Neural crest cell (in vitro differentiated cells): ENCODE measurements at regions not wholly inside any gene's neighbourhood (a gene's known extent, or its start where the extent isn't known, plus 50 kb on each side); places are given as distances from the start of the nearest gene placed in this dataset.

Experiments
- DNase-seq: peaks from one replicate; pipeline ENCODE4 v3.0.0; 2021; ENCODE audit warnings: low read depth, mixed read lengths, low spot score
- H3K27ac Mint-ChIP-seq: one replicate; pipeline ENCODE4 v1.8.0; 2021; ENCODE audit warnings: mild to moderate bottlenecking, mixed read lengths; ENCODE audit not compliant: unreplicated experiment
- H3K27me3 Mint-ChIP-seq: 2 replicates; pipeline ENCODE4 v1.8.0; 2021; ENCODE audit warnings: low read depth, mild to moderate bottlenecking, mixed read lengths
- H3K36me3 Mint-ChIP-seq: 2 replicates; pipeline ENCODE4 v1.8.0; 2021; ENCODE audit warnings: low read depth, mild to moderate bottlenecking, mixed read lengths
- H3K4me1 Mint-ChIP-seq: 2 replicates; pipeline ENCODE4 v1.8.0; 2021; ENCODE audit warnings: mixed read lengths
- H3K4me3 Mint-ChIP-seq: one replicate; pipeline ENCODE4 v1.8.0; 2021; ENCODE audit warnings: mild to moderate bottlenecking, mixed read lengths
- H3K9me3 Mint-ChIP-seq: 2 replicates; pipeline ENCODE4 v1.8.0; 2021; ENCODE audit warnings: mixed read lengths
- TF ChIP-seq, protein P1 (sequence below): fragments of 200-600 bp; sonication (generic); conservative IDR thresholded peaks from 2 replicates; pipeline ENCODE4 v1.5.0; 2021; ENCODE audit warnings: antibody characterized with exemption, mild to moderate bottlenecking

DNA sequence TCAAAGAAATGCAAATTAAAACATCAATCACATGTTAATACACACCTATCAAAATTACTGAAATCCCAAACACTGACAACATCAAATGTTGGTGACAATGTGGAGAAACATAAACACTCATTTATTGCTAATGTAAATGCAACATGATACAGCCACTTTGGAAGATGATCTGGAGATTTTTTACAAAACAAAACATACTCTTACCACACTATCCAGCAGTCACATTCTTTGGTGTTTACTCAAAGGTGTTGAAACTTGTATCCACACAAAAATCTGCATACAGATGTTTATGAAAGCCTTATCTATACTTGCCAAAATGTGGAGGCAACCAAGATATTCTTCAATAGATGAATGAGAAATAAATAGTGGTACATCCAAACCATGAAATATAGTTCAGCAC is 1219.5 kb upstream of the PCDH20 start:
- no peaks in the 10 kb centered on the region for H3K4me1 Mint-ChIP-seq
- no peak overlapping the region for H3K27ac Mint-ChIP-seq
- H3K27me3 Mint-ChIP-seq = no peaks in the 10 kb centered on the region
- H3K9me3 Mint-ChIP-seq = peaks cover 2% of the 10 kb centered on the region
- H3K4me3 Mint-ChIP-seq = no peak overlapping the region
- DNase-seq = no peak
- no peaks in the 10 kb centered on the region for H3K36me3 Mint-ChIP-seq
- TF ChIP-seq, protein P1, sequence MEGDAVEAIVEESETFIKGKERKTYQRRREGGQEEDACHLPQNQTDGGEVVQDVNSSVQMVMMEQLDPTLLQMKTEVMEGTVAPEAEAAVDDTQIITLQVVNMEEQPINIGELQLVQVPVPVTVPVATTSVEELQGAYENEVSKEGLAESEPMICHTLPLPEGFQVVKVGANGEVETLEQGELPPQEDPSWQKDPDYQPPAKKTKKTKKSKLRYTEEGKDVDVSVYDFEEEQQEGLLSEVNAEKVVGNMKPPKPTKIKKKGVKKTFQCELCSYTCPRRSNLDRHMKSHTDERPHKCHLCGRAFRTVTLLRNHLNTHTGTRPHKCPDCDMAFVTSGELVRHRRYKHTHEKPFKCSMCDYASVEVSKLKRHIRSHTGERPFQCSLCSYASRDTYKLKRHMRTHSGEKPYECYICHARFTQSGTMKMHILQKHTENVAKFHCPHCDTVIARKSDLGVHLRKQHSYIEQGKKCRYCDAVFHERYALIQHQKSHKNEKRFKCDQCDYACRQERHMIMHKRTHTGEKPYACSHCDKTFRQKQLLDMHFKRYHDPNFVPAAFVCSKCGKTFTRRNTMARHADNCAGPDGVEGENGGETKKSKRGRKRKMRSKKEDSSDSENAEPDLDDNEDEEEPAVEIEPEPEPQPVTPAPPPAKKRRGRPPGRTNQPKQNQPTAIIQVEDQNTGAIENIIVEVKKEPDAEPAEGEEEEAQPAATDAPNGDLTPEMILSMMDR = no peak

DNA sequence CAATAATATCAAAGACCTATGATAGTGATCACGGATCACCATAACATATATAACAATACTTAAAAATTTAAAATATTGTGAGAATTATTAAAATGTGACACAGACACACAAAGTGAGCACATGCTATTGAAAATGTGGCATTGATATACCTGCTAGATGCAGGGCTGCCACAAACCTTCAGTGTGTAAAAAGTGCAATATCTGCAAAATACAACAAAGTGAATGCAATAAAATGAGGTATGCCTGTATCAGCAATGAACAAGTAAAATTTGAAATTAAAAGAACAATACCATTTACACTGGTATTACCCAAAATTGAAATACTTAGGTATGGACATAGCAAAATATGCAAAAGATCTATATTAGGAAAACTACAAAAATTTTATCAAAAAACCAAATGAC is 1217.8 kb upstream of the PCDH20 start:
- no peaks in the 10 kb centered on the region for H3K27me3 Mint-ChIP-seq
- peaks cover 2% of the 10 kb centered on the region for H3K9me3 Mint-ChIP-seq
- no peak overlapping the region for H3K27ac Mint-ChIP-seq
- DNase-seq = no peak
- no peaks in the 10 kb centered on the region for H3K36me3 Mint-ChIP-seq
- H3K4me1 Mint-ChIP-seq = no peaks in the 10 kb centered on the region
- H3K4me3 Mint-ChIP-seq = no peak overlapping the region
- TF ChIP-seq, protein P1 = no peak

DNA sequence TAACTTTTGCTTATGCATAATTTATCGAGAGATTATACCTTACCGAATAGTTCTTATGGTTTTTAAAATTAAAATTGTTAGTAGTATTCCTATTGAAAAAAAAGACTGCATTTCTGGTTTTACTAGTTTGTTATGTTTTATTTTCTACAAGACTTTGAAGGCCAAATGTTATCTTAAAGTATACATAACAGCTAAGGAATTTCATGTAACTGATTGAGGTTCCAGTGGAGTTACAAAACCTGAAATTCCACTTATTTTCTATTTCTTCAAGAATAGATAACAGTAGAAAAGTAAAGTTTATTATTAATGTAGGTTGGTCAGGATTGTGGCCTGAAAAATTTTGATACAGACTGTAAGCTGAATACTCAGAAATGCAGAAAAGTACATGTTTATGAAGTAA is 1216.0 kb upstream of the PCDH20 start:
- Mint-ChIP-seq H3K4me1 (no peaks in the 10 kb centered on the region), H3K4me3 (no peak overlapping the region), H3K27me3 (no peaks in the 10 kb centered on the region), H3K36me3 (no peaks in the 10 kb centered on the region), H3K9me3 (peaks cover 2% of the 10 kb centered on the region), H3K27ac (no peak overlapping the region)
- DNase-seq = no peak
- TF ChIP-seq, protein P1 = no peak

DNA sequence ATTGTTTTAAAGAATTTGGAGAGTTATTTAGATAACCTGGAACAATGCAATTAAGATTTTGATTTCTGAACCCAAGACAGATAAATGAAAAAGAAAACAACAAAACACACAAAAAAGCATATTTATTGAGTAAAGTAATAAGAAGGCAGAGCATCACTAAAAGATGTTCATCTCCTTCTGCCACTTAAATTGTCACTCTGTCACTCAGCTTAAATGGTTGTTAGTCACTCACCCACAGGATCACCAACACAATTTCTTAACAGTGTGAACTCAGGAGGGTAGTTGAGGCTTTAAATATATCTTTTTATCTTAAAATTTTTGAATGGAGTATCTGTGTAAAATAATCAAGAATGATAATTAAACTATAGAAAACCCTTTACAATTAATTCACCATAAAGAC is 1215.5 kb upstream of the PCDH20 start:
- Mint-ChIP-seq H3K27ac (no peak overlapping the region), H3K36me3 (no peaks in the 10 kb centered on the region), H3K27me3 (no peaks in the 10 kb centered on the region), H3K4me3 (no peak overlapping the region), H3K4me1 (no peaks in the 10 kb centered on the region), H3K9me3 (peaks cover 2% of the 10 kb centered on the region)
- DNase-seq = no peak
- TF ChIP-seq, protein P1 = no peak

DNA sequence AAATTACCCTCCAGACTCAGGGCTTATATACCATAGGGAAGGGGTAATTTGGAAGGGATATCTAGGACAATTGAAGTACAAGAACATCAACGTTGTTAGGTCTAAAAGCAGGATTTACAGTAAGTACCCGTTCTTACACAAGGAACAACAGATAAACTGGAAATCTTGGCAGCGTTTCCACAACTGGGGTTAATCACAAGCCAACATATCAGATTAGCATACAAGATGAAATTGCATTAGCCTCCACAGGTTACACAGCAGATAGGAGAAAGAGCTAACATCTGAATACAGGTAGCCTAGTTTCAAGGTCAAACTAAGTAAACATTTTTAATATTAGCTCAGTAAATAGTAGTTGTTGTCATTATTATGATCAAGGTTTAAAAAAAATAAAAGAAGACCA is 1214.0 kb upstream of the PCDH20 start:
- no peak overlapping the region for H3K4me3 Mint-ChIP-seq
- TF ChIP-seq, protein P1 = no peak
- no peaks in the 10 kb centered on the region for H3K36me3 Mint-ChIP-seq
- no peaks in the 10 kb centered on the region for H3K4me1 Mint-ChIP-seq
- H3K27ac Mint-ChIP-seq = no peak overlapping the region
- no peak for DNase-seq
- no peaks in the 10 kb centered on the region for H3K27me3 Mint-ChIP-seq
- H3K9me3 Mint-ChIP-seq = no peaks in the 10 kb centered on the region

DNA sequence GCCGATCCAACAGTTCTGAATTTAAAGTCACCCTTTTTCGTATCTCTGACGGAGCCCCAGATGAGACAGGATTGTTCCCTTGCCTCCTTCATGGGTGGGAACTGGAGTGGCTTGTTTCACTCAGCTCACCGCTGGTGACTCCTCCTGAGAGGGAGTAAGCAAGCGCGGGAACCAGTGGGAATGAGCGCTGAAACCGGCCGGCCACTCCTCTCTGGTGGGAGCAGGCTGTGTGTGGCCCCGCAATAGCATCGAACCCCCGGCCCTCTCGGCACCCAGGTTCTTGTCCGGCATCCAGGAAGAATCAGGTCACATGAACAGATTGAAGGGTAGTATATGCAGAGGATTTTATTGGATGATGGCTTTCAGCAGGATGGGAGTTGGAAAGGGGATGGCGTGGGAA is 1211.6 kb upstream of the PCDH20 start:
- no peaks in the 10 kb centered on the region for H3K27me3 Mint-ChIP-seq
- TF ChIP-seq, protein P1 = peak; percentile 7
- no peaks in the 10 kb centered on the region for H3K36me3 Mint-ChIP-seq
- no peaks in the 10 kb centered on the region for H3K4me1 Mint-ChIP-seq
- DNase-seq = no peak
- H3K9me3 Mint-ChIP-seq = no peaks in the 10 kb centered on the region
- no peak overlapping the region for H3K4me3 Mint-ChIP-seq
- H3K27ac Mint-ChIP-seq = no peak overlapping the region
